Hematopoietic multipotent progenitor cell treated with erythropoietin and hydrocortisone succinate and interleukin-3 and kit ligand, for 8 days (in vitro differentiated cells): ENCODE measurements at regions not wholly inside any gene's neighbourhood (a gene's known extent, or its start where the extent isn't known, plus 50 kb on each side); places are given as distances from the start of the nearest gene placed in this dataset.

Experiments
- DNase-seq: peaks from one replicate; pipeline ENCODE4 v3.0.0-alpha.2; 2015

- DNase-seq = no peak
Measured at GRCh38 chr13:57918086-57918485, 286.5 kb downstream of the PCDH17 start.

- no peak for DNase-seq
Measured at GRCh38 chr13:57918913-57919312, 287.4 kb downstream of the PCDH17 start.

DNA sequence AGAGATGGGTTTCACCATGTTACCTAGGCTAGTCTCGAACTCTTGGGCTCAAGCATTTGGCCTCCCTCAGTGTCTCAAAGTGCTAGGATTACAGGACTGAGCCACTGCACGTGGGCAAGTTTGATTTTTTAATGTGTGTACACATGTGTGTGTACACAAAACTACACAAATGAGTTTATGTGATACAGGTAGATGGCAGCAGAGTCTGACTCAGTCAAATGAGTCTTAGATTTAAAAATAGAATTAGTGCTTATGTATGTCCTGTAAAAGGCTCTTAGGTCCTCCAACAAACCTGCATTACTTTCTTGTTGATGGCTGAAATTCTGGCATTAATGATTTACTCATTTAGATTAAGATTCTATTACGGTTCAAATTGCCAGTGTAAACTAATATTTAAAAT, 293.7 kb downstream of the PCDH17 start:
- no peak for DNase-seq

DNA sequence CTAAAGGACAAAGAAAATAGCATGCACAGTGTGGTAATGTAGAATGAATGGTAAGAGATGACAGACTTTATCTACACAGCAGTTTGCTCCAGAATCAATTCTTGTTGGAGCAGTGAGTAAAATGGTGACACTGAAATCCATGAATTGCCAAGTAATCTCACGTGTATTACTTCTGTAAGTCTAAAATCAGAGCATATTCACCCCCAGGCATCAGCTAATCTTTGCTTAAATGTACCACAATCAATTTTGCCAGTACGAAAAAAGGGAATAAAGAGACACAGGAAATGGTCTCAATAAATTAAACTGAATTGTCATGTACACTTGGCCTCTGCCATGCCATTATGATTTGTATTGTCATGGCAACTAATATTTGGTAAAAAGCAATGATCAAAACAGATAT, 294.2 kb downstream of the PCDH17 start:
- no peak for DNase-seq

DNA sequence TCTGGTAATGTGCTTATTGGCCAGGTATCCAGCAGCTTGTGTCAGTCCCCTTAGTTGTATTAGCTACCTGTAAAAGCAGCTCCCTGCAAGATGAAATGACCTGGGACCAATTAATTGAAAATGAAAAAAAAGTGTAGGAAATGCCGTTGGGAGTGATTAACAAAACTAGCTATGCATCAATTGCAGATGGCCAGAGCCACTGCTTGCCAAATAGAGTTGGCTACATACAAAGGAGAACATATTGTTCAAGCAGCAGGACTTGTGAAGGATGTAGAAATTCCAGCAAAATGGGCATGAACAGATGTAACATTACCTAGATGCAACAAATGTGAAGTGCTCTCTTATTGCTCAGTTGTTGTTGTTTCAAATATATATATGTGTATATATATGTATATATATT, 300.5 kb downstream of the PCDH17 start:
- DNase-seq = no peak

DNA sequence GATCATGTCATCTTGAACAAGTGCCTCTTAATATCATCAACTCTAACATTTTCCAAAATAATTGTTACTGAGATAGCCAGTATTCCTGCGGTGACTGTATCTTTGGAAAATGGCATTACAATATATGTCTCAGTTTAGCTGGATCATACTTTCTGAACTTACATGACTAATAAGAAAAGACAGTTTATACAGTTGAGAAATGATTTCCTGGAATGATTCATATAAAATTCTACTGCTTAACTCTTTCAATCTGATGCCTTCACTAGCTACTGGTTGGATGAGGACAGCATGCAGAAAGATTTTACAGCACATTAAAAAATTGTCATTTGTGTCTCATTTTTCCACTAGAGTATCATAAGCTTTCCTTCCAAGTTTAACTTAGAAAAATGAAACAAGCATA, 302.1 kb downstream of the PCDH17 start:
- DNase-seq = no peak

DNA sequence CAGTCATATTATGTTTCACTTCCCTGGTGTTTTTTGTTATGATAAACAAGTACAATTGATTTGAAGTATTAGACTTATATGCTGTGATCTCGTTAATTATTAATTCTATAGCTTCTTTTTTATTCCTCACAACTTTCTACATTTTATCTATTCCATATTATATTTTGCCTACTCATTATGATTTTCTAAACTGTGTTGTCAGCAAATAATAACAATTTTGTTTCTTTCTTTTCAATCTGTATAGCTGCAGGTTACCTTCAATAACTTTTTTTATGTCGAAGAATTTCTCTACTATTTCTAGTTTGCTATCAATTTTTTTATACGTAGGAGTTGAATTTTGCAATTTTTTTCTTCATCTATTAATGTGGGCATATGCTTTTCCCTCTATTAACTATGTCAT, 304.4 kb downstream of the PCDH17 start:
- no peak for DNase-seq

DNA sequence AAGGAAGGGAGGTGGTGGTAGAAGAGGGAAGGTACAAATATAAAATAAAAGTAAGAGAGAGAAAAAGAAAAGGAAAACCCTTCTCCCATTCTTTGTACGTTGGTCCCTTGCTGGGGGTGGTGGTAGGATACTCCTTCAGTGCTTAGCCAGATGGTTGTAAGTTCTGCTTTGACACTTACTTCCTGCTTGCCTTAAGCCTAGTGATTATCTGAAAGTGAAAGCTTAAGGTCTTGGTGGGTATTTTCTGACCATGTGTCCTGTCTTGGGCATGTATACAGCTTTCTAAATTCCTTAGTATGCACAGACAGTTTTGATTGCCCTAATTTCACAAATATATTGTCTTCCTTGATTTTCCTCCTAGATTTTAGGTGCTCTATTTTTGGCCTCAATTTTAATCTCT, 314.8 kb downstream of the PCDH17 start:
- no peak for DNase-seq

DNA sequence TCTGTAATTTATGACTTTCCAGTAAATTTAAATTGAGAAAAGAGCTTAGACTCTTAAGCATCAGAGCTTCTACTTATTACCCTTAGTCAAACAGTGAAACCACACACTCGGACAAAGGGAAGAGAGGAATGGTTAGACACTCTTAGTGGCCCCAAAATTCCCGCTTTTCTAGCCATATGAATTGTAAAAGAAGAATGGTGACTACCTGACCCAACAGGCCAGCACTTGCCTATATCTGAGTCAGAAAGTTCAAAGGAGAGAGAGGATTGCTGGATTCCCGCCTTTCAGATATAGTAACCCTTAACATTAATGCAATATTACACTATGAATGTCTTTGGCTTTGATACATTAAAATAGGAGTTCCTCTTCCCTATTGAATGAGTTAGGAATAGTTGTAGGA, 317.3 kb downstream of the PCDH17 start:
- DNase-seq = no peak

DNA sequence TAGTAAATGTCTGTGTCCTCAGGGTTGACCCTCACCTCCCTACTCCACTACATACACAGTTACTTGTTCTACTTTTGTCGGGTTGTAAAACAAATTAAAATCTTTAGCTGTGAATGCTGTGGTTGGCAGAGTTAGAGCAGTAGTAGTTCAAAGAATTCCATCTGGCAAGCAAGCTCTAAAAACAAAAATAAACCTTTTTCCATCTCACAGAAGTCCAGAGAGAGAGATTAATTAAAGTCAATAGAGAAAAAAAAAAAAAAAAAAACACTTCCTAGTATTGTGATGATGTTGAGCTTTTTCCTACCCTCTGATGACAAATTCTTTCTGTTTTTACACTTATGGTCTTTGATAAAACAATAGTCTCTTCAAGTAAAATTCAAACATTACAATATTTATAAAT, 338.4 kb downstream of the PCDH17 start:
- no peak for DNase-seq

- no peak for DNase-seq
Measured at GRCh38 chr13:57970404-57970803, 338.9 kb downstream of the PCDH17 start.

GRCh38 chr13:57982782-57983181, 351.2 kb downstream of the PCDH17 start:
- DNase-seq = no peak

DNA sequence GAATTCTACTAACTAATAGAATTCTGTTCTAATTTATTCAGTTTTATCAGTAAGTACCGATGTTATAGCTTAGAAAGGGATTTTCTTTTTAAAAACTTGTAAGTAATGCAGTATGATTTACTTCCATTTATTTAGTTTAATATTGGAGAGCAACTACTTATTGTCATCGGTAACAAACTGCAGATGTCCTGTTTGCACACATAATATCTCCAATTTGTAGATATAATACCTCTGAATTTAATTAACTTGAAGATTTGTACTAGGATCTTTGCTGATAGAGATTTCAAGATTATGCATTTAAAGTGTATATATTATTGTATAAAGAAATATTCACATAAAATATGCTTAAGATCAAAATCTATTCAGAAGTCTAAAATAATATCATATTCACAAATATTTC, 356.7 kb downstream of the PCDH17 start:
- no peak for DNase-seq

DNA sequence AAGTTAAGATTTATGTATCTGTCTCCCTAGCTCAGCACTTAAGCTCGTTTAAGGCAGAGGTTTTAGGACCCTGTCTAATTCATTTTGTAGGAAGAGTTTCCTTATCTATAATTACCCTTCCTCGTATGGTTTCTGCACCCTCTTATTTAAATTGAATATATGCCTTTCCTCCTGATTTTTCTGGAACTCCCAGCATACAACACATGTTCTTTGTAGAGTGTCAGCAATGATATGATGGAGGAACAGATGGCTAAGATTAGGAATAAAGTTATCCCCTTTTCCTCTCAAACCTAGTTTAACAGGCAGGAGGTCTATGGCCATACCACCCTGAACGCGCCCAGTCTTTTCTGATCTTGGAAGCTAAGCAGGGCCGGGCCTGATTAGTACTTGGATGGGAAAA, 359.5 kb downstream of the PCDH17 start:
- no peak for DNase-seq

DNA sequence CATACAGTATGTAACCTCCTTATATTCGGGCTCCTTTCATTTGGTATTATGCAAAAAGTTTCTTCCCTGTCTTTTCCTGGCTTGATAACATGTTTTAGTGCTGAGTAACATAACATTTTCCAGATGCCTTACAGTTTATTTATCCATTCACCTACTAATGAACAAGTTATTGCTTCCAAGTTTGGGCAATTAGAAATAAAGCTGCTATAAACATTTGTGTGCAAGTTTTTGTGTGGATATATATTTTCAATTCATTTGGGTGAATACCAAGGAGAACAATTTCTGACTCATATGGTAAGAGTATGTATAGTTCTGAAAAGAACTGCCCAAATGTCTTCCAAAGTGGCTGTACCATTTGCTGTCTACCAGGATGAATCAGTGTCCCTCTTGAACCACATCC, 360.9 kb downstream of the PCDH17 start:
- DNase-seq = no peak

GRCh38 chr13:57996717-57997116, 365.2 kb downstream of the PCDH17 start:
- DNase-seq = no peak

DNA sequence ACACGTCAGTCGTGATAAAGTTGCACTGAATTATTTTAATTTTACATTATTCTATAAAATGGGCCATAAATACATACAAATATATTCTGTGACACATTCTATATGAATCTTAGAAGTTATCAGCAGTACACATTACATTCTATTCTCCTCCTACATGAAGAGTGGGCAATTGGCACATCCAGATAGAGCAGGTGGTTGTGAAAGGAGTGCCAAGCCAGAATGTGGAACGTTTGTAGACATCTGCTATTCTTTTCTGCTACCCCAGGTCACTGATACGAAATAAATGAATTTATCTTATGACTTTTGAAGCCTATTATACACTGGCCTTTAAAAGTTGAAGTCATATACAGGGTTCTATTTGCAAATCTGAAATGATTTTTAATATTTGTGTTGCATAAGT, 373.2 kb downstream of the PCDH17 start:
- no peak for DNase-seq

GRCh38 chr13:58018020-58018419, 386.5 kb downstream of the PCDH17 start:
- no peak for DNase-seq

GRCh38 chr13:58018865-58019264, 387.3 kb downstream of the PCDH17 start:
- no peak for DNase-seq

DNA sequence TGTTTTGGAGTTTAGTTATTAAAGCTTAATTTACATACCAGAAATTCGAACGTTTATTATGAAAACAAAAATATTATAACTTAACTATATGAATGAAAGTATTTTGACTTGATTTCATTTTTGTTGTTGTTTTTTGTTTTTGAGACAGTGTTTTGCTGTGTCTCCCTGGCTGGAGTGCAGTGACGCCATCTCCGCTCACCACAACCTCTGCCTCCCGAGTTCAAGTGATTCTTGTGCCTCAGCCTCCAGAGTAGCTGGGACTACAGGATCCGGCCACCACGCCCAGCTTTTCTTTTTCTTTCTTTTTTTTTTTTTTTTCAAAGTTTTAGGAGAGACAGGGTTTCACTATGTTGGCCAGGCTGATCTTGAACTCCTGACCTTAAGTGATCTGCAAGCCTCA, 392.6 kb downstream of the PCDH17 start:
- no peak for DNase-seq

DNA sequence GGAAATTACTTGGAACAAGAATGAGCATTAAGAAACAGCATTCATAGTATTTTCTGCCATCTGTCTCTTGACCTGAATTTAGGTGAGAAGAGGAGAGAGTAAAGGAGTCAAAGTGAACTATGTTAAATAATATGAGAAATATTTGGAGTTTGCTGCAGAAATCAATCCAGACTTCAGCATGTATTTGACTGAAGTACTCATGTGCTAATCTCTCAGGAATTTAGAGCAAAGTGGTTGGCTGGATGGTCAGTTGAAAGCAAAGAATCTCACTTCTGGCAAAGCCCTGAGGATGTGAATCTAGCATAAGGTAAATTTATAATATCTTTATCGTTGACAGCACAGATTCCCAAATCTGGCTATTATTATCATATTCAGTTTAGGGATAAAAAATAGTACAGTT, 394.3 kb downstream of the PCDH17 start:
- no peak for DNase-seq

- DNase-seq = no peak
Measured at GRCh38 chr13:58032676-58033460, 401.3 kb downstream of the PCDH17 start.

- no peak for DNase-seq
Measured at GRCh38 chr13:58043971-58044370, 412.4 kb downstream of the PCDH17 start.

DNA sequence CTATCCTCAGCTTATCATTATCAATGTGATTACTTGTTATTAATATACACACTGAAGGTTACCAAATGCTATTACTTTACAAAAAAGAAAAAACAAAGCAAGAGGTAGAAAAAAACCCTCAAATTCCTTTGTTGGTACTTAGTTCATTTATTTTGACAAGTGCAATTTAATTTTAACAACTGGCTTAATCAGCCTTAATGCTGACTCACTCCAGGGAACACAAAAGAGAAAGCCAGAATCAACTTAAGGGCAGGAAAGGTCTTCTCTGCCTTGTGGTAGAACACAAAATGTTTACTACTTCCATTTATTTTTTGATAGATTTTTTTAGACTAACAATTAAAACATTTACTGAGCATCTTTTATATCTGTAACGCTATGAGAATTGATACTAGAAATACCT, 417.1 kb downstream of the PCDH17 start:
- no peak for DNase-seq

- no peak for DNase-seq
Measured at GRCh38 chr13:58051396-58051795, 419.9 kb downstream of the PCDH17 start.
